ENCODE measurements at regions not wholly inside any gene's neighbourhood (a gene's known extent, or its start where the extent isn't known, plus 50 kb on each side); places are given as distances from the start of the nearest gene placed in this dataset.

DNA sequence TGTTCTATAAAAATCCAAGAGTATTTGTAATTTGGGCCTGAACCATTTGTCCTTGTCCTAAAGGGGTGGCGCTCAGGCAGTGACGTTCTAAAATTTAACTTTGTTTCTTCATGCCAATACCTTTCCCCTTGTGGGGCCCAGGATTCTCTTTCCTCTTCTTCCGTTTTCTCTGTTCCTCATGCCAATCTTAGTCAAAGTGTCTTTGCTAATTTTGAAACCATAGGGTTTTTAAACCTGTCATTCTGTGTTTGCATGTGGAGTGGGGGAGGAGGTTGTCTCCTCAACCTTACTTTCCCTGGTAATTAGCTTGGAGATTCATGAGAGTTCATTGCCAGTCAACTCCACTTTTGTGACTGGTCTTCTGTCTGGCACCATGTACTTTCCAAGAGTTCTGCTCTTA lies 337.1 kb downstream of the MAF start:
- no peaks in the 10 kb centered on the region for H3K27me3 ChIP-seq (ENCODE audit: insufficient read depth, low read depth, low read length)
- no peak overlapping the region for H3K27ac ChIP-seq (ENCODE audit: low read length)
- H3F3A ChIP-seq (ENCODE audit: insufficient read depth, low read length, poor library complexity, severe bottlenecking): no peaks in the 10 kb centered on the region
- H3K79me2 ChIP-seq (replicated peaks; ENCODE audit: insufficient read depth, low read length): no peaks in the 10 kb centered on the region
- H3K9me3 ChIP-seq (ENCODE audit: low read length): no peaks in the 10 kb centered on the region
- H3K9me2 ChIP-seq (ENCODE audit: insufficient read depth, low read length): no peaks in the 10 kb centered on the region
- H4K20me1 ChIP-seq (ENCODE audit: insufficient read depth): no peaks in the 10 kb centered on the region
- H3K36me3 ChIP-seq (ENCODE audit: insufficient read depth, low read length): no peaks in the 10 kb centered on the region
- H3K4me2 ChIP-seq (ENCODE audit: low read length): no peak overlapping the region
- H3K4me3 ChIP-seq (ENCODE audit: low read length): no peak overlapping the region
- H2AFZ ChIP-seq (ENCODE audit: low read depth, low read length): no peak overlapping the region
- no peak overlapping the region for H3K9ac ChIP-seq (ENCODE audit: low read length)
- TF ChIP-seq POLR2AphosphoS5 (IDR thresholded peaks at IDR 0.05) (no peak), EP300 (conservative IDR thresholded peaks at IDR 0.05; ENCODE audit: poor library complexity, severe bottlenecking) (no peak), MXI1 (conservative IDR thresholded peaks at IDR 0.05; ENCODE audit: poor library complexity, severe bottlenecking) (no peak), SMC3 (conservative IDR thresholded peaks at IDR 0.05; ENCODE audit: poor library complexity) (no peak)
- TF ChIP-seq, protein P1, sequence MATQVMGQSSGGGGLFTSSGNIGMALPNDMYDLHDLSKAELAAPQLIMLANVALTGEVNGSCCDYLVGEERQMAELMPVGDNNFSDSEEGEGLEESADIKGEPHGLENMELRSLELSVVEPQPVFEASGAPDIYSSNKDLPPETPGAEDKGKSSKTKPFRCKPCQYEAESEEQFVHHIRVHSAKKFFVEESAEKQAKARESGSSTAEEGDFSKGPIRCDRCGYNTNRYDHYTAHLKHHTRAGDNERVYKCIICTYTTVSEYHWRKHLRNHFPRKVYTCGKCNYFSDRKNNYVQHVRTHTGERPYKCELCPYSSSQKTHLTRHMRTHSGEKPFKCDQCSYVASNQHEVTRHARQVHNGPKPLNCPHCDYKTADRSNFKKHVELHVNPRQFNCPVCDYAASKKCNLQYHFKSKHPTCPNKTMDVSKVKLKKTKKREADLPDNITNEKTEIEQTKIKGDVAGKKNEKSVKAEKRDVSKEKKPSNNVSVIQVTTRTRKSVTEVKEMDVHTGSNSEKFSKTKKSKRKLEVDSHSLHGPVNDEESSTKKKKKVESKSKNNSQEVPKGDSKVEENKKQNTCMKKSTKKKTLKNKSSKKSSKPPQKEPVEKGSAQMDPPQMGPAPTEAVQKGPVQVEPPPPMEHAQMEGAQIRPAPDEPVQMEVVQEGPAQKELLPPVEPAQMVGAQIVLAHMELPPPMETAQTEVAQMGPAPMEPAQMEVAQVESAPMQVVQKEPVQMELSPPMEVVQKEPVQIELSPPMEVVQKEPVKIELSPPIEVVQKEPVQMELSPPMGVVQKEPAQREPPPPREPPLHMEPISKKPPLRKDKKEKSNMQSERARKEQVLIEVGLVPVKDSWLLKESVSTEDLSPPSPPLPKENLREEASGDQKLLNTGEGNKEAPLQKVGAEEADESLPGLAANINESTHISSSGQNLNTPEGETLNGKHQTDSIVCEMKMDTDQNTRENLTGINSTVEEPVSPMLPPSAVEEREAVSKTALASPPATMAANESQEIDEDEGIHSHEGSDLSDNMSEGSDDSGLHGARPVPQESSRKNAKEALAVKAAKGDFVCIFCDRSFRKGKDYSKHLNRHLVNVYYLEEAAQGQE (IDR thresholded peaks at IDR 0.05; ENCODE audit: borderline replicate concordance): no peak
- TF ChIP-seq, protein P2, sequence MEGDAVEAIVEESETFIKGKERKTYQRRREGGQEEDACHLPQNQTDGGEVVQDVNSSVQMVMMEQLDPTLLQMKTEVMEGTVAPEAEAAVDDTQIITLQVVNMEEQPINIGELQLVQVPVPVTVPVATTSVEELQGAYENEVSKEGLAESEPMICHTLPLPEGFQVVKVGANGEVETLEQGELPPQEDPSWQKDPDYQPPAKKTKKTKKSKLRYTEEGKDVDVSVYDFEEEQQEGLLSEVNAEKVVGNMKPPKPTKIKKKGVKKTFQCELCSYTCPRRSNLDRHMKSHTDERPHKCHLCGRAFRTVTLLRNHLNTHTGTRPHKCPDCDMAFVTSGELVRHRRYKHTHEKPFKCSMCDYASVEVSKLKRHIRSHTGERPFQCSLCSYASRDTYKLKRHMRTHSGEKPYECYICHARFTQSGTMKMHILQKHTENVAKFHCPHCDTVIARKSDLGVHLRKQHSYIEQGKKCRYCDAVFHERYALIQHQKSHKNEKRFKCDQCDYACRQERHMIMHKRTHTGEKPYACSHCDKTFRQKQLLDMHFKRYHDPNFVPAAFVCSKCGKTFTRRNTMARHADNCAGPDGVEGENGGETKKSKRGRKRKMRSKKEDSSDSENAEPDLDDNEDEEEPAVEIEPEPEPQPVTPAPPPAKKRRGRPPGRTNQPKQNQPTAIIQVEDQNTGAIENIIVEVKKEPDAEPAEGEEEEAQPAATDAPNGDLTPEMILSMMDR (IDR thresholded peaks at IDR 0.05; ENCODE audit: poor library complexity, severe bottlenecking): no peak

Small RNA genes lying in the stretch of these regions (small RNA-seq; reads per million reads assigned to genes)
- 0 reads per million in 3 experiments for gene RNA5SP431

Measured in neural cell (in vitro differentiated cells).